ENCODE measurements at regions not wholly inside any gene's neighbourhood (a gene's known extent, or its start where the extent isn't known, plus 50 kb on each side); places are given as distances from the start of the nearest gene placed in this dataset.
"Not testable (repeated sequence)": the region's sequence is repeated elsewhere in the genome, so short reads cannot be mapped to it uniquely, and the experiment has no call there.

GRCh38 chr15:20101281-20101680 lies 440.3 kb downstream of the GOLGA6L6 start:
- TF ChIP-seq JUND (IDR thresholded peaks at IDR 0.05); CTCF (IDR thresholded peaks at IDR 0.05; ENCODE audit: low read depth, low read length, missing input control); MAX (IDR thresholded peaks at IDR 0.05): not testable (repeated sequence)
- TF ChIP-seq, protein P1, sequence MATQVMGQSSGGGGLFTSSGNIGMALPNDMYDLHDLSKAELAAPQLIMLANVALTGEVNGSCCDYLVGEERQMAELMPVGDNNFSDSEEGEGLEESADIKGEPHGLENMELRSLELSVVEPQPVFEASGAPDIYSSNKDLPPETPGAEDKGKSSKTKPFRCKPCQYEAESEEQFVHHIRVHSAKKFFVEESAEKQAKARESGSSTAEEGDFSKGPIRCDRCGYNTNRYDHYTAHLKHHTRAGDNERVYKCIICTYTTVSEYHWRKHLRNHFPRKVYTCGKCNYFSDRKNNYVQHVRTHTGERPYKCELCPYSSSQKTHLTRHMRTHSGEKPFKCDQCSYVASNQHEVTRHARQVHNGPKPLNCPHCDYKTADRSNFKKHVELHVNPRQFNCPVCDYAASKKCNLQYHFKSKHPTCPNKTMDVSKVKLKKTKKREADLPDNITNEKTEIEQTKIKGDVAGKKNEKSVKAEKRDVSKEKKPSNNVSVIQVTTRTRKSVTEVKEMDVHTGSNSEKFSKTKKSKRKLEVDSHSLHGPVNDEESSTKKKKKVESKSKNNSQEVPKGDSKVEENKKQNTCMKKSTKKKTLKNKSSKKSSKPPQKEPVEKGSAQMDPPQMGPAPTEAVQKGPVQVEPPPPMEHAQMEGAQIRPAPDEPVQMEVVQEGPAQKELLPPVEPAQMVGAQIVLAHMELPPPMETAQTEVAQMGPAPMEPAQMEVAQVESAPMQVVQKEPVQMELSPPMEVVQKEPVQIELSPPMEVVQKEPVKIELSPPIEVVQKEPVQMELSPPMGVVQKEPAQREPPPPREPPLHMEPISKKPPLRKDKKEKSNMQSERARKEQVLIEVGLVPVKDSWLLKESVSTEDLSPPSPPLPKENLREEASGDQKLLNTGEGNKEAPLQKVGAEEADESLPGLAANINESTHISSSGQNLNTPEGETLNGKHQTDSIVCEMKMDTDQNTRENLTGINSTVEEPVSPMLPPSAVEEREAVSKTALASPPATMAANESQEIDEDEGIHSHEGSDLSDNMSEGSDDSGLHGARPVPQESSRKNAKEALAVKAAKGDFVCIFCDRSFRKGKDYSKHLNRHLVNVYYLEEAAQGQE (IDR thresholded peaks at IDR 0.05), result not testable (repeated sequence)

All from liver (tissue), 3 donors.